A549 (cell line): ENCODE measurements at regions not wholly inside any gene's neighbourhood (a gene's known extent, or its start where the extent isn't known, plus 50 kb on each side); places are given as distances from the start of the nearest gene placed in this dataset.

Experiments used
- ATAC-seq, 2 experiments: fragments of 200-7000 bp in 1 of 2; fragments of >200 bp in 1 of 2; cut with Nextera tagmentation in 1 of 2; cut with Tn5 transposase in 1 of 2; 3 replicates each; pipeline versions ENCODE4 v1.8.0 to v1.9.1; 2018 to 2020; ENCODE audit warnings: mild to moderate bottlenecking in 1 of 2, moderate library complexity in 1 of 2
- CTCF ChIA-PET: fragments of 300-600 bp; sonication (Branson Sonifier 250); formaldehyde crosslinking; extraction: SDS; loops from one replicate; lab custom pipeline; 2021; ENCODE audit warnings: antibody characterized with exemption, inconsistent platforms; lab: Yijun Ruan, JAX
- POLR2A ChIA-PET: fragments of 350-600 bp; formaldehyde crosslinking; extraction: SDS; loops from one replicate; lab custom pipeline; 2021; ENCODE audit warnings: antibody characterized with exemption, inconsistent platforms; lab: Yijun Ruan, JAX
- DNase-seq, 2 experiments: peaks; one replicate each; pipeline versions ENCODE4 v3.0.0 to v3.0.0-alpha.2; 2011 to 2016; ENCODE audit warnings: low read depth in 1 of 2, low spot score in 1 of 2
- FAIRE-seq: peaks from 2 replicates; lab custom pipeline; 2011; peaks lifted over from hg19 to GRCh38; lab: Jason Lieb, UNC
- H3K27ac ChIP-seq, 2 experiments: fragments of >200 bp; sonication (Bioruptor Twin); formaldehyde crosslinking; 3 replicates each; pipeline ENCODE4 v1.5.1; 2016 to 2017
- H3K4me1 ChIP-seq: fragments of >200 bp; sonication (Bioruptor Twin); formaldehyde crosslinking; 3 replicates; pipeline ENCODE4 v1.6.1; 2016
- H3K4me2 ChIP-seq: fragments of >200 bp; sonication (Bioruptor Twin); formaldehyde crosslinking; 3 replicates; pipeline ENCODE4 v1.6.1; 2016
- H3K4me3 ChIP-seq: fragments of >200 bp; sonication (Bioruptor Twin); formaldehyde crosslinking; 3 replicates; pipeline ENCODE4 v1.5.1; 2016
- H3K9me3 ChIP-seq: fragments of >200 bp; sonication (Bioruptor Twin); formaldehyde crosslinking; 3 replicates; pipeline ENCODE4 v1.6.1; 2016
- ATOH8 ChIP-seq: fragments of 250-450 bp; sonication (Bioruptor Pico); IDR thresholded peaks from 2 replicates; pipeline ENCODE4 v1.5.0; 2020; ENCODE audit warnings: low read depth, mild to moderate bottlenecking, moderate library complexity
- BCL3 ChIP-seq: fragments of >200 bp; sonication (Bioruptor Twin); formaldehyde crosslinking; IDR thresholded peaks from 3 replicates; pipeline ENCODE4 v1.6.1; 2016
- CEBPB ChIP-seq, 2 experiments: fragments of >200 bp in 1 of 2; sonication (Bioruptor Twin) in 1 of 2; formaldehyde crosslinking in 1 of 2; IDR thresholded peaks; 2 replicates each; pipeline ENCODE4 v1.6.1; 2012 to 2016
- CHD4 ChIP-seq: fragments of 200-600 bp; sonication (generic); IDR thresholded peaks from 2 replicates; pipeline ENCODE4 v1.6.1; 2016; ENCODE audit warnings: antibody characterized with exemption, mild to moderate bottlenecking, borderline replicate concordance
- EHMT2 ChIP-seq: fragments of 200-600 bp; sonication (generic); IDR thresholded peaks from 2 replicates; pipeline ENCODE4 v1.6.1; 2016; ENCODE audit warnings: antibody characterized with exemption, low read depth, mild to moderate bottlenecking, moderate library complexity
- FOSB ChIP-seq: fragments of 250-450 bp; sonication (Bioruptor Pico); IDR thresholded peaks from 2 replicates; pipeline ENCODE4 v1.5.0; 2020; ENCODE audit warnings: mild to moderate bottlenecking, moderate library complexity
- FOXS1 ChIP-seq: fragments of 250-450 bp; sonication (Bioruptor Pico); IDR thresholded peaks from 2 replicates; pipeline ENCODE4 v1.5.0; 2020; ENCODE audit warnings: mild to moderate bottlenecking, moderate library complexity
- HMGXB4 ChIP-seq: fragments of 250-450 bp; sonication (Bioruptor Pico); IDR thresholded peaks from 2 replicates; pipeline ENCODE4 v1.5.0; 2021; ENCODE audit warnings: mild to moderate bottlenecking, moderate library complexity, borderline replicate concordance
- HOXA7 ChIP-seq: fragments of 250-450 bp; sonication (Bioruptor Pico); IDR thresholded peaks from 2 replicates; pipeline ENCODE4 v1.5.0; 2020; ENCODE audit warnings: mild to moderate bottlenecking, moderate library complexity
- HOXB13 ChIP-seq: fragments of 250-450 bp; sonication (Bioruptor Pico); IDR thresholded peaks from 2 replicates; pipeline ENCODE4 v1.5.0; 2020; ENCODE audit warnings: low read depth, mild to moderate bottlenecking, moderate library complexity
- JUN ChIP-seq, 2 experiments: fragments of >200 bp; sonication (Bioruptor Twin); formaldehyde crosslinking; IDR thresholded peaks; 2 replicates in 1 of 2; 3 replicates in 1 of 2; pipeline ENCODE4 v1.6.1; 2016 to 2017
- JUNB ChIP-seq: fragments of >200 bp; sonication (Bioruptor Twin); formaldehyde crosslinking; IDR thresholded peaks from 2 replicates; pipeline ENCODE4 v1.6.1; 2016
- MAFK ChIP-seq: fragments of 450-650 bp; IDR thresholded peaks from 2 replicates; pipeline ENCODE4 v1.6.1; 2014; ENCODE audit not compliant: partially characterized antibody
- MAX ChIP-seq: IDR thresholded peaks from 2 replicates; pipeline ENCODE4 v1.6.1; 2012
- NPAS2 ChIP-seq: fragments of 250-450 bp; sonication (Bioruptor Pico); IDR thresholded peaks from 2 replicates; pipeline ENCODE4 v1.8.0; 2022; ENCODE audit warnings: mild to moderate bottlenecking, moderate library complexity, borderline replicate concordance
- PBX3 ChIP-seq: IDR thresholded peaks from 2 replicates; pipeline ENCODE4 v1.6.1; 2012
- RARB ChIP-seq: fragments of 250-450 bp; sonication (Bioruptor Pico); IDR thresholded peaks from 2 replicates; pipeline ENCODE4 v1.8.0; 2021; ENCODE audit warnings: mild to moderate bottlenecking, moderate library complexity
- RCOR1 ChIP-seq: fragments of 150-350 bp; IDR thresholded peaks from 2 replicates; pipeline ENCODE4 v1.6.1; 2014; ENCODE audit warnings: antibody characterized with exemption, low read length, low read depth
- RNF2 ChIP-seq: fragments of 200-600 bp; sonication (generic); IDR thresholded peaks from 2 replicates; pipeline ENCODE4 v1.6.1; 2016; ENCODE audit warnings: low read depth, mild to moderate bottlenecking, antibody characterized with exemption, moderate library complexity, borderline replicate concordance
- SREBF2 ChIP-seq: fragments of 450-650 bp; IDR thresholded peaks from 2 replicates; pipeline ENCODE4 v1.6.1; 2014; ENCODE audit warnings: mild to moderate bottlenecking, moderate library complexity
- USF2 ChIP-seq: fragments of 450-650 bp; IDR thresholded peaks from 2 replicates; pipeline ENCODE4 v1.6.1; 2014; ENCODE audit warnings: antibody characterized with exemption
- ZC3H11A ChIP-seq: fragments of 450-650 bp; IDR thresholded peaks from 2 replicates; pipeline ENCODE4 v1.6.1; 2014; ENCODE audit warnings: antibody characterized with exemption, mild to moderate bottlenecking
- ZNF302 ChIP-seq: fragments of 250-450 bp; sonication (Bioruptor Pico); IDR thresholded peaks from 2 replicates; pipeline ENCODE4 v1.9.0; 2021; ENCODE audit warnings: inconsistent platforms, mild to moderate bottlenecking, moderate library complexity
- WGBS: methylation state at CpG from one replicate; pipeline ENCODE4 v1.1.6; 2017; ENCODE audit errors: missing lambda C conversion rate; 5-methylcytosine and 5-hydroxymethylcytosine counted together

GRCh38 chr18:67092141-67092540, 424.4 kb downstream of the DSEL start:
- 6% methylated on average over 1 of the region's 1 CpG for WGBS
- no peak for ATAC-seq
- Histone ChIP-seq H3K27ac (no peak overlapping the region), H3K4me1 (no peaks in the 10 kb centered on the region), H3K4me3 (no peak overlapping the region), H3K4me2 (no peak overlapping the region), H3K9me3 (no peaks in the 10 kb centered on the region)
- FAIRE-seq, result no peak
- ChIA-PET POLR2A (no interaction called here), CTCF (interaction anchor here (0.6 kb wide), 1 partner anchor 10 kb away, joined by 3 read pairs; no protein-coding TSS in a partner anchor)
- DNase-seq, result no peak
- no peak for TF ChIP-seq ZNF302 (CRISPR knock-in tag)
- no peak for TF ChIP-seq JUN (IDR thresholded peaks at IDR 0.05)
- TF ChIP-seq JUNB, result no peak
- no peak for TF ChIP-seq USF2

- ATAC-seq (no peak), FAIRE-seq (no peak), DNase-seq (no peak)
- Histone ChIP-seq H3K27ac (no peak overlapping the region), H3K4me2 (no peak overlapping the region), H3K4me3 (no peak overlapping the region), H3K9me3 (no peaks in the 10 kb centered on the region), H3K4me1 (no peaks in the 10 kb centered on the region)
- WGBS, result 4% methylated on average over 3 of the region's 3 CpGs
- no peak for TF ChIP-seq SREBF2
- TF ChIP-seq MAFK, result no peak
- no peak for TF ChIP-seq CHD4
- no peak for TF ChIP-seq BCL3
- TF ChIP-seq JUNB, result no peak
- no peak for TF ChIP-seq HOXA7 (CRISPR knock-in tag)
- TF ChIP-seq EHMT2, result no peak
- TF ChIP-seq CEBPB (IDR thresholded peaks at IDR 0.05), result no peak
- no peak for TF ChIP-seq ZC3H11A
- ChIA-PET CTCF (no interaction called here), POLR2A (no interaction called here)
Observed at GRCh38 chr18:67081482-67082211, 434.9 kb downstream of the DSEL start.

- POLR2A ChIA-PET, result no interaction called here
- H3K9me3 ChIP-seq, result no peaks in the 10 kb centered on the region
- ATAC-seq (no peak), DNase-seq (no peak), FAIRE-seq (no peak)
- TF ChIP-seq MAX, result no peak
- no peak for TF ChIP-seq BCL3
- TF ChIP-seq FOXS1 (CRISPR knock-in tag), result no peak
- TF ChIP-seq RARB, result no peak
- TF ChIP-seq FOSB (CRISPR knock-in tag), result no peak
- no peak for TF ChIP-seq NPAS2 (CRISPR knock-in tag)
- WGBS, result 12% methylated on average over 5 of the region's 5 CpGs
- no peaks in the 10 kb centered on the region for H3K4me1 ChIP-seq
- no peak overlapping the region for H3K4me3 ChIP-seq
- H3K4me2 ChIP-seq, result no peak overlapping the region
- CTCF ChIA-PET, result no interaction called here
- no peak overlapping the region for H3K27ac ChIP-seq
Observed at GRCh38 chr18:67080601-67081000, 435.9 kb downstream of the DSEL start.

GRCh38 chr18:67074309-67074708, 442.2 kb downstream of the DSEL start:
- ChIA-PET CTCF (no interaction called here), POLR2A (no interaction called here)
- Histone ChIP-seq H3K9me3 (no peaks in the 10 kb centered on the region), H3K4me1 (no peaks in the 10 kb centered on the region), H3K4me2 (no peak overlapping the region), H3K27ac (no peak overlapping the region), H3K4me3 (no peak overlapping the region)
- peak in 1 of 2 experiments; percentile 0 for DNase-seq
- 23% methylated on average over 4 of the region's 4 CpGs for WGBS
- ATAC-seq, result no peak
- no peak for FAIRE-seq
- TF ChIP-seq HMGXB4 (CRISPR knock-in tag) (no peak), ATOH8 (CRISPR knock-in tag) (no peak), FOSB (CRISPR knock-in tag) (no peak), JUN (IDR thresholded peaks at IDR 0.05) (no peak), HOXB13 (CRISPR knock-in tag) (no peak), EHMT2 (no peak), RNF2 (no peak), RCOR1 (no peak), PBX3 (no peak), SREBF2 (no peak)
